SH-SY5Y (cell line): ENCODE measurements at regions not wholly inside any gene's neighbourhood (a gene's known extent, or its start where the extent isn't known, plus 50 kb on each side); places are given as distances from the start of the nearest gene placed in this dataset.

Experiments used
- GATA2 ChIP-seq: IDR thresholded peaks from 2 replicates; pipeline ENCODE4 v1.6.1; 2011; ENCODE audit warnings: mild to moderate bottlenecking, low read depth, low read length
- GATA3 ChIP-seq: IDR thresholded peaks from 2 replicates; pipeline ENCODE4 v1.6.1; 2011; ENCODE audit warnings: low read depth, mild to moderate bottlenecking, low read length, moderate library complexity

DNA sequence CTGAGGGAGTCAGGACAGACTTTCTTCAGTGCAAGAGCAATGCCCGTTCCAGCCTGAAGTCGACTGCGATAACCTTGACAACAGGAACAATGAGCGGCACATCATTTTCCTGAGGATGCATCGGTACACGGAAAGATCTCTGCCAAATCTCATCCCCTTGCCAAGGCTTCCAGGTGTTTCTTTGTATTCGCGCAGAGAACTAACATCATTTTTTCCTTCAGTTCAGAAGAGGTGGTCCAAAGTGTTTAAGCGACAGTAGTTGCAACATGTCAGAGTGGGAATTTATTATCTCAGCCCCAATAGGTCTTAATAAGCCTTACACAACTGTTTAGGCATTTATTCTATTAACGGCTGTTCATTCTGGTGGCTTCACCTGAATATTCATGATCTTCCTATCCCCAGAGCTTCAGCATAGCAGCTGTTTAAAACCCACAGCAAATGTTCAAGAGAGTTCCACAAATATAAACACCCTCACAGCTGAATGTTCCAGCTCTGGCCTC is 129.7 kb upstream of the NFIA start:
- TF ChIP-seq GATA3 (no peak), GATA2 (no peak)
